Prostate gland (tissue), 2 donors: ENCODE measurements at regions not wholly inside any gene's neighbourhood (a gene's known extent, or its start where the extent isn't known, plus 50 kb on each side); places are given as distances from the start of the nearest gene placed in this dataset.

Source experiments
- DNase-seq: peaks from one replicate; pipeline ENCODE4 v3.0.0-alpha.2; 2019; ENCODE audit warnings: low spot score
- H3K27ac ChIP-seq, 2 donors: fragments of 200-600 bp; sonication (generic); 2 replicates each; pipeline ENCODE4 v1.5.1; 2017 to 2019
- H3K27me3 ChIP-seq: fragments of 200-600 bp; sonication (generic); replicated peaks from 2 replicates; pipeline ENCODE4 v1.5.1; 2019; ENCODE audit not compliant: insufficient read depth
- H3K36me3 ChIP-seq, 2 donors: fragments of 200-600 bp; sonication (generic); 1 replicate in 1 of 2; 2 replicates in 1 of 2; pipeline versions ENCODE4 v1.5.1 to v1.8.1; 2017 to 2019
- H3K4me1 ChIP-seq: fragments of 200-600 bp; sonication (generic); replicated peaks from 2 replicates; pipeline ENCODE4 v1.5.1; 2019
- H3K4me3 ChIP-seq, 2 donors: fragments of 200-600 bp; sonication (generic); 2 replicates each; pipeline ENCODE4 v1.5.1; 2017 to 2019
- H3K9me3 ChIP-seq: fragments of 200-600 bp; sonication (generic); 2 replicates; pipeline ENCODE4 v1.5.1; 2017
- POLR2A ChIP-seq: fragments of 450-650 bp; IDR thresholded peaks from one replicate; pipeline ENCODE4 v1.6.1; 2016; ENCODE audit warnings: antibody characterized with exemption, mild to moderate bottlenecking
- POLR2AphosphoS5 ChIP-seq: sonication (generic); formaldehyde crosslinking; IDR thresholded peaks from one replicate; pipeline ENCODE4 v1.6.1; 2017; ENCODE audit warnings: antibody characterized with exemption
- WGBS: methylation state at CpG from one replicate; pipeline ENCODE4 v1.1.5; 2018; 5-methylcytosine and 5-hydroxymethylcytosine counted together
- intact Hi-C: fragments of 100-400 bp; cut with DNase I; formaldehyde crosslinking; loops from one replicate; pipeline ENCODE4 v1.14.2; 2022
- TF ChIP-seq, protein P1 (sequence below), 4 experiments: fragments of 200-600 bp in 2 of 4; fragments of 450-650 bp in 2 of 4; sonication (generic) in 2 of 4; IDR thresholded peaks; 1 replicate in 3 of 4; 2 replicates in 1 of 4; pipeline ENCODE4 v1.5.1; 2016 to 2019; ENCODE audit warnings: antibody characterized with exemption in 4 of 4, mild to moderate bottlenecking in 2 of 4, moderate library complexity in 2 of 4

DNA sequence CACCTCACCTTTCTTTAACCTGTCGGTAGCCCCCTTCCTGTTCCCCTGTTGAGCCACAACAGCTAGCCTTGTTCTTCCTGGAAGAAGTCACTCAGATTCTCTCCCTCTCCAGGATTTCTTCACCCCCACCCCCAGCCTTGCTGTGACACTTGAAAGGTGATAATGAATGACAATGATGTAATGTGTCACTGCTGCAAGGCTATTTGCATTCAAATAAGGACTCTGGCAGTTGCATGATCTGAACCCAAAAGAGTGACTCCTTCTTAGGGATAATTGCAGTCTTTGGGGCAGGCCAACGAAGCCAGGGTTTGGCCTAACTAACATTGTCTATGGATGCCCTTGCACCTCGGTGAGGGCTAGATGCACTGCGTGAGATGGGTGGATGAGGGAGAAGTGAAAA is 154.4 kb upstream of the CLINT1 start:
- H3K27me3 ChIP-seq: no peaks in the 10 kb centered on the region
- H3K4me1 ChIP-seq: no peaks in the 10 kb centered on the region
- H3K9me3 ChIP-seq: no peaks in the 10 kb centered on the region
- intact Hi-C loops: no loop called here
- TF ChIP-seq POLR2AphosphoS5: no peak
- no peak overlapping the region for H3K27ac ChIP-seq
- no peak for DNase-seq
- H3K4me3 ChIP-seq: no peak overlapping the region
- no peaks in the 10 kb centered on the region for H3K36me3 ChIP-seq
- 84% methylated on average over 4 of the region's 4 CpGs for WGBS

DNA sequence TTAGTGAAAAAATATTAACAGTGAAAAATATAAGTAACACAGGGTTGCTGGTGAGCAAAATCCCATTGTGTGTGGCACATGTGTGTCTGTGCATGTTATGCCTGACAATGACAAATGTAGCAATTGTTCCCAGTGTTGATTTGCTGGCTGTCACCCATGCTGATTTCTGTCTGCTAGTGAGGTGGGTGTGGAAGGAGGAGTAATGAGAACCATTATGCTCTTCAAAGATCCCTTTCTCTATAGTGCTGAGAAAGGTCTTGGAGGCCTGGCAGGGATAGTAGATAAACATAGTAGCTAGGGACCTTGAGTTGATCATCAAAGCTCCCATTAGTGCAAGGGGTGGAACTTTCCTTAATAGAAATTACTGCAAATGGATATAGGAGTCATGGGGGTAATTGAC is 152.5 kb upstream of the CLINT1 start:
- Histone ChIP-seq H3K27ac (no peak overlapping the region), H3K4me3 (no peak overlapping the region), H3K4me1 (no peaks in the 10 kb centered on the region), H3K36me3 (no peaks in the 10 kb centered on the region), H3K27me3 (no peaks in the 10 kb centered on the region), H3K9me3 (no peaks in the 10 kb centered on the region)
- DNase-seq: no peak
- TF ChIP-seq, protein P1, sequence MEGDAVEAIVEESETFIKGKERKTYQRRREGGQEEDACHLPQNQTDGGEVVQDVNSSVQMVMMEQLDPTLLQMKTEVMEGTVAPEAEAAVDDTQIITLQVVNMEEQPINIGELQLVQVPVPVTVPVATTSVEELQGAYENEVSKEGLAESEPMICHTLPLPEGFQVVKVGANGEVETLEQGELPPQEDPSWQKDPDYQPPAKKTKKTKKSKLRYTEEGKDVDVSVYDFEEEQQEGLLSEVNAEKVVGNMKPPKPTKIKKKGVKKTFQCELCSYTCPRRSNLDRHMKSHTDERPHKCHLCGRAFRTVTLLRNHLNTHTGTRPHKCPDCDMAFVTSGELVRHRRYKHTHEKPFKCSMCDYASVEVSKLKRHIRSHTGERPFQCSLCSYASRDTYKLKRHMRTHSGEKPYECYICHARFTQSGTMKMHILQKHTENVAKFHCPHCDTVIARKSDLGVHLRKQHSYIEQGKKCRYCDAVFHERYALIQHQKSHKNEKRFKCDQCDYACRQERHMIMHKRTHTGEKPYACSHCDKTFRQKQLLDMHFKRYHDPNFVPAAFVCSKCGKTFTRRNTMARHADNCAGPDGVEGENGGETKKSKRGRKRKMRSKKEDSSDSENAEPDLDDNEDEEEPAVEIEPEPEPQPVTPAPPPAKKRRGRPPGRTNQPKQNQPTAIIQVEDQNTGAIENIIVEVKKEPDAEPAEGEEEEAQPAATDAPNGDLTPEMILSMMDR (IDR thresholded peaks at IDR 0.05): no peak
- TF ChIP-seq POLR2A (no peak), POLR2AphosphoS5 (no peak)
- intact Hi-C loops: no loop called here

DNA sequence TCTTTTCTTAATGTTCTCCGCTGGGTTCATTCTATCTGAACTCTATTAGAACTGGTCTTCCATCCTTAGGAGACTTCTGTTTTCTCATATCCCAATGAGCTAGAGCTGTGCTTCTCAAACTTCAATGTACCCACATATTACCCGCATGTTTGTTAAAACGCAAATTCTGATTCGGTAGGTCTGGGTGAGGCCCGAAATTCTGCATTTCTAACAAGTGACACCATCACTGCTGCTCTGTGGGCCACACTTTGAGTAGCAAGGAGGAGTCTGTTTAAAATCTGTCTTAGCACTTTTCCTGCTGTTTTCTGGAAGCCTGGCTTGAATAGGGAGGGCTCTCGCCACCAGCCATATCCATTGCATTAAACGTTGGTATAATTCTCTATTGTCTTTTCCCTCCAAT is 151.9 kb upstream of the CLINT1 start:
- WGBS: 85% methylated on average over 7 of the region's 7 CpGs
- no peak overlapping the region for H3K4me3 ChIP-seq

DNA sequence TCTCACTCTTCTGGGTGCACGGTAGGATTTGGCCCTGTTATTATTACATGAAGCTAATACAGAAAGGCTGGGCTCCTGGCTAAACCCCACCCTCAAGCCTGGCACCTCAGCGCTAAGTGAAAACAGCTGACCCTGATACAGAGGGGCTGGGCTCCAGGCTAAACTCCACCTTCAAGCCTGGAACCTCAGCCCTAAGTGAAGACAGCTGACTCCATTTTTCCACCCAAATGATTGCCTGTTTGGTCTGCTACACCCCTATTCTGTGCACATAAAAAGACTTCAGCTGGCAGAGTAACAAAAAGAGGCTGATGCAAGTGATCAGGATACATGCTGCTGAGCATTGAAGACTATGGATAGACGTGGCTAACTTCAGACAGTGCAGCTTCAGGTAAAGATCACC is 148.4 kb upstream of the CLINT1 start:
- H3K4me3 ChIP-seq: no peak overlapping the region
- no peaks in the 10 kb centered on the region for H3K9me3 ChIP-seq
- H3K27ac ChIP-seq: no peak overlapping the region
- no peaks in the 10 kb centered on the region for H3K4me1 ChIP-seq
- TF ChIP-seq POLR2A (no peak), POLR2AphosphoS5 (no peak)
- TF ChIP-seq, protein P1 (IDR thresholded peaks at IDR 0.05): no peak
- intact Hi-C loops: no loop called here
- no peak for DNase-seq
- WGBS: 55% methylated on average over 3 of the region's 3 CpGs
- H3K36me3 ChIP-seq: no peaks in the 10 kb centered on the region
- no peaks in the 10 kb centered on the region for H3K27me3 ChIP-seq

More for the DNA sequence above, 151.9 kb upstream of the CLINT1 start:
- DNase-seq: no peak
- Histone ChIP-seq H3K27ac (no peak overlapping the region), H3K27me3 (no peaks in the 10 kb centered on the region), H3K9me3 (no peaks in the 10 kb centered on the region), H3K36me3 (no peaks in the 10 kb centered on the region), H3K4me1 (no peaks in the 10 kb centered on the region)
- intact Hi-C loops: no loop called here
- TF ChIP-seq, protein P1 (IDR thresholded peaks at IDR 0.05): no peak
- TF ChIP-seq POLR2A: no peak
- TF ChIP-seq POLR2AphosphoS5: no peak

DNA sequence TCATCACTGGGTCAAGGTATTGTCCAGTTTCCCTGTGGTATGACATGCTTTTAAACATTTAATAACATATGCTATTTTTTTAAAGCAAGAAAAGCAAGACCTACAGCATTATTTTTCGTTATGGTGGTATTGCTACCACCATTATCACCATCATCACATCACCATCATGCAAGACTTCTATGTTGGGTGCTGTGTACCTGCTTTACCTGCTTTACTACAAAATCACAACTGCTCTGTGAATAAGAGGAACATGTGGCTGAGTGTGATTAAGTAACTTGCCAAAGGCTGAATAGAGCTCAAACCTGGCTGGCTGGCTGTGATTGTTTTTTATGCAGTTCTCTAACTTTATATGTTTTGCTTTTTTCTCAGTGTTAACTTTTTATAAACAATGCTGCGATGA is 140.8 kb upstream of the CLINT1 start:
- no peaks in the 10 kb centered on the region for H3K4me1 ChIP-seq
- H3K27me3 ChIP-seq: no peaks in the 10 kb centered on the region
- no peaks in the 10 kb centered on the region for H3K9me3 ChIP-seq
- TF ChIP-seq, protein P1 (IDR thresholded peaks at IDR 0.05): no peak
- TF ChIP-seq POLR2AphosphoS5 (no peak), POLR2A (no peak)
- no peaks in the 10 kb centered on the region for H3K36me3 ChIP-seq
- 81% methylated on average over 2 of the region's 2 CpGs for WGBS
- H3K4me3 ChIP-seq: no peak overlapping the region
- DNase-seq: no peak
- intact Hi-C loops: loop anchor here (5.0 to 10.0 kb wide), 2 partner anchors 85 to 147 kb away; no protein-coding TSS in a partner anchor
- no peak overlapping the region for H3K27ac ChIP-seq
